ENCODE measurements at regions not wholly inside any gene's neighbourhood (a gene's known extent, or its start where the extent isn't known, plus 50 kb on each side); places are given as distances from the start of the nearest gene placed in this dataset.
"Not testable (repeated sequence)": the region's sequence is repeated elsewhere in the genome, so short reads cannot be mapped to it uniquely, and the experiment has no call there.

DNA sequence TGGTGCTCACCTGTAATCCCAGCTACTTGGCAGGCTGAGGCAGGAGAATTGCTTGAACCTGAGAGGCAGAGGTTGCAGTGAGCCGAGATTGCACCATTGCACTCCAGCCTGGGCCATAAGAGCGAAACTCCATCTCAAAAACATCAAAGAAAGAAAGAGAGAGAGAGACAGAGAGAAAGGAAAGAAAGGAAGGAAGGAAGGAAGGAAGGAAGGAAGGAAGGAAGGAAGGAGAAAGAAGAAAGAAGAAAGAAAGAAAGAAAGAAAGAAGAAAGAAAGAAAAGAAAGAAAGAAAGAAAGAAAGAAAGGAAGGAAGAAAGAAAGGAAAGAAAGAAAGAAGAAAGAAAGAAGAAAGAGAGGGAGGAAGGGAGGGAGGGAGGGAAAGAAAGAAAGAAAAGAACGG, 69.4 kb upstream of the SLC25A33 start:
- DNase-seq, result not testable (repeated sequence)

DNA sequence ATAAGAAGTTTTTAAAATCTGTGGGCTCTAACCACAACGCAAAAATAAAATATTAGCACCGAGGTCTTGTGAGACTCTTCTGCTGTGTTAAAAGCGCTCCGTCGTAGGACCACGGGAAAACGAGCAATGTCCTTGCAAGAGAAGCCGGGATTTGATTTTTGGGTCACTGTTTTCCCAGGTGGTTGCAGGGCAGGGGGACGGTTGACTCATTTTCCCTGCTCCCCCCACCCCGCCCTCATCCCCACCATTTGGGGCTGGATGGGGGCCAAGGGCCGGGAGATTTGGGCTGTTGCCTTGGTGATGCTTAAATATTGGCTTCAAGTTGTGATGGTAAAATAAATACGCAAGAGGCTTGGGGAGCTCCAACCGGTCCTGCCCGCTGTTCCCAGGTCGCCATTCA, 67.6 kb upstream of the SLC25A33 start:
- DNase-seq, result no peak

DNA sequence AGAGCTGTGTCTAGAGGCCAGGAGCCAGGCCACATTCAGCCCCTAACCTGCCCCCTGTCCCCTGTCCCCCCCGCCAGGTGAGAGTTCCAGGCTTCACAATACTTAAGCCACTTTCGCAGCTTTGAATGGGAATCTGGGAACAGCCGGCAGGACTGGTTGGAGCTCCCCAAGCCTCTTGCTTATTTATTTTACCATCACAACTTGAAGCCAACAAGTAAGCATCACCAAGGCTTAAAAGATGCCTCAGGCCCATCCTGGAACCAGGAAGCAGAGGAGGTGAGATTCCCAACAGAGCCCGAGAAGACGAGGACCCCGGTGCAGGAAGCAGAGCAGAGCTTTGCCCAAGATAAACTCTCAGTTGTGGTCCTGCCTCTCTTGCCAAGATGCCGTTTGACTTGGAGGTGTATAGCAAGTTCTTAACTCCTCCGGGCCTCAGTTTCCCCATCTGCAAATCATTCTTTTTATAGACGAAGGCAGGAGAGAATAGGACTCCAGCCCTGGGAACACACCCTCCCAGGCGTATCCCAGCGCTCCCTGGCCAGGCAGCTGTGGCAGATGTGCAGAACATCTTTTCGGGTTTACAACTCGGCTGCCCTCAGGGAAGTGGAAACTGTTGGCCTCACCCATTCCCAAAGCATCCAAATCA, 66.8 kb upstream of the SLC25A33 start:
- DNase-seq, result no peak

DNA sequence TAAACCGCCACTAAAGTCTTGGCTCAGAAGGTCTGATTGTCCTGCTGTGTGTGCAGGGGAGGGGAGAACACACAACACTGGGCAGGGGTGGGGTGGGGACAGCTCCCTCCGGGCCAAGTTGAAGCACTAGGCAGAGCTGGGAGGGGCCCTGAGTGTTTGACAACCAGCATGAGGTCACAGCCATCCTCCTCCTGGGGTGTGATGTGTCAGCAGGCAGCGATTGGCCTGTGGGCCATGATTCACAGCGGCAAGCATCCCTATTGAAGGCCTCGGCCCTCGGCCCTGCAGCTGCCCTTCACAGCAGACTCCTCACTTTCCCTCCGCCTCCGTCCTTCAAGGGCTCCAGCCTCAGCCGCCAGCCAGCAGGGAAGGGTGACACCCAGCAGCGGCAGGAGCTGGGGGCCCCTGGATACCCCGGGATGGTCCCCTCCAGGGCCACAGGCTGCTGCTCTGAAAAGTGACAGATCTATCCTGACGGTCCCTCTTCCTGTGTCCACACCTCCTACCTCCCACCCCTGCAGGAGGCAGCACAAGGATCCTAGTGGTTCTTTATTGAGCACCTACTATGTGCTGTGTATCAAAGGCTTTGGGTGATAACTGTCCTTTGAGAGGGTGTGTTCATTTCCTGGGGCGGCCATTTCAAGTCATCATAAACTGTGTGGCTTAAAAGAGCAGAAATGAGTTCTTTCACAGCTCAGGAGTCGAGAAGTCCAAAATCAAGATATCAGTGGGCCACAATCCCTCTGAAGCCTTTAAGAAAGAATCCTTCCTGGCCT, 66.0 kb upstream of the SLC25A33 start:
- DNase-seq, result peak; percentile 76

DNA sequence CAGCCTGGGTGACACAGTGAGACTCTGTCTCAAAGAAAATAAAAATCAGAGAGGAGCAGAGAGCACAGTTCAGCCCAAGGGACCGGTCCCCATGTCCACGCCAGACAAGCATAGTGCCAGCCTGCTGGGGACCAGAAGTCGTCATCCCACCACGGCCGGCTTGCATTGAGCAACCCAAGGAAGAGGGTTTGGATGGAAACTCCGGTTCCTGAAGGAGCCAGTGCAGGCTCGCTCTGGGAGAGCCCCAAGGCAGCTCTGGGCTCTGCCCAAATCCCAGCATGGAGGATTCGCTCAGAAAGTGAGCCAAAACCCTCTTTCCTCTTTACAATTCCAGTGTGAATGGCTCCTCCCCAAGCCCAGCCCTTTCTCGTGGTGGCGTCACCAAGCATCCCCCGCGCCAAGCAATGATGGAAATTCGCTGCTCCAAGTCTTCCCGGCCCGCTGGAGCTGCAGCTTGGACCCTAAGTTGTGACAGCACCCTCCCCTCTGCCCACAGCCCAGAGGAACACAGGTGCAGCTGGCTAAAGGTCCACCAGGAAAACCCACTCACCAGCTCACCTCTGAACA, 64.1 kb upstream of the SLC25A33 start:
- DNase-seq, result no peak

DNA sequence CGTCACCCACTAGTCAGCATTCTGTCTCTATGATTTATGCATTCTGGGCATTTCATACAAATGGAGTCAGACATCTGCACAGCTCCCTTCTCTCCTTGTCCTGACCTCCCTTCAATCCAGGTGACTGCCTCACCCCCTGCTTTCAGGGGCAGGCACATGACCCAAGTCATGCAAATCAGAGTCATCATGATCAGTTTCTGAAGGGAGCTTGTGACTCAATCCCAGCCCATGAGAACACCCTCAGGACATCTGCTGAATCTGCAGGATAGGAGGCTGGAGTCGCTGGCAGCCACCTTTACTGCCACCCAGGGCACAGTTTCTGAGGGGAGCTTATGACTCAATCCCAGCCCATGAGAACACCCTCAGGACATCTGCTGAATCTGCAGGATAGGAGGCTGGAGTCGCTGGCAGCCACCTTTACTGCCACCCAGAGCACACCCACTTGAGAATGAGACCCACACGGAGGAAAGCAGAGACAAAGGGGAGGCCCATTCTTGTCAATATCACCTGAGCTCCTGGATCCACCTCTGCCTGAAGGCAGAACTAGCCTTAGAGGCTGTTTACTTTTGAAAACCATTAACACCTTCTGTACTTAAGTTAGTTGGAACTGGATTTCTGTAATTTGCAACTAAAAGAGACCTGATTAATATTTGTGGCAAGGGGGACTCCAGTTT, 62.3 kb upstream of the SLC25A33 start:
- DNase-seq, result no peak

DNA sequence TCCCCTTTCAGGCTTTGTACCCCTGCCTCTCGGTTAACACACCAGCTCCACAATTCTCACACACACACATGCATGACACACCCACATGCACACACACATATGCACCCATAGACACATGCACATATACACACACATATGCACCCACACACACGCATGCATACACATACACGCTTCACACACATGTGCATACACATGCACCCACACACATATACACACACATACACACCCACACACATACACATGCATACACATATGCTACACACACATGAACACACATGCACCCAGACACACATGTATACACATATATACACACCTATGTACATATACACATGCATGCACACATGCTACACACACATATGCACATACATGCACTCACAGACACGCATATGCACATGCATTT, 61.7 kb upstream of the SLC25A33 start:
- no peak for DNase-seq

DNA sequence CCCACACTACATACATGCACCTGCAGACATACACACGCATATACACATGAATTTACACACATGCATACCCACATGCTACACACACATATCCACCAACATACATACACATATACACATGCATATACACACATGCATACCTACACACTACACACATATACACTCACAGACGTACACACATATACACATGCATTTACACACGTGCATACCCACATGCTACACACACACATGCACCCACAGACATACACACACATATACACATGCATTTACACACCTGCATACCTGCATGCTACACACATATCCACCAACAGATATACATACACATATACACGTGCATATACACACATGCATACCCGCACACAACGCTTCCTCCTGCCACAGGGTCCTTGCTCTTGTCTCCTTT, 61.2 kb upstream of the SLC25A33 start:
- DNase-seq, result no peak

DNA sequence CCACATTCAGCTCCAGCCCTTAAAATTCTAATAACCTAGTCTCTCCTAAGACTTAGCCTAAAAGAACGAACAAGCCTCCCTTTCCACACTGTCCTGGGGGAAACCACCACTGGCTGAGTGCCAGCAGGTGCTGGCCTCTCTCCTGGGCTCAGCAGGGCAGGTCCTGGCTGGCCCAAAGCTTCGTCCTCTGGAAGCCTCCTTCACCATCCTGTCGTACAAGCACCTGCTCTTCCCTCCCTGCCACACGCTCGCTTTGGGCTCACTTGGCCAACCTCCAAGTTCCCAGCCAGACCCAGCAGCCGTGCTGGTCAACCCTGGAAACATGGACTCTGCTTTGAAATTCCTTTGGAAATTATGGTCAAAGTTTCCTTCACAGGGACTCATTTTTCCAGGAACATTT, 58.2 kb upstream of the SLC25A33 start:
- peak; percentile 7 for DNase-seq

DNA sequence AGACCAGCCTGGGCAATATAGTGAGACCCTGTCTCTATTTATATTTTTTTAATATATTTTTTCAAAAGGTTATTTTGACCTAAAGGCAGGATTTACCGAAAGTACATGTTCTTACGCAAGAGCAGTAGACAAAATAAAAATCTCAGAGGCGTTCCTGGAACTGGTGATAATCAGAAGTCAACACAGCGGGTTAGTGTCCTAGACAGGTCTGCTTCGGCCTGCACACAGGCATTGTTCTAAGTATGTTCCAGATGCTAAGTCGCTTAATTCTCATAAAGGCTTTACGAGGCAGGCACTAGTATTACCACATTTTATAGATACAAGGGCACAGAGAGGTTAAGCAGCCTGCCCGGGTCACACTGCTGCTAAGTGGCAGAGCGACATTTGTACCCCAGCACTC, 56.9 kb upstream of the SLC25A33 start:
- no peak for DNase-seq

DNA sequence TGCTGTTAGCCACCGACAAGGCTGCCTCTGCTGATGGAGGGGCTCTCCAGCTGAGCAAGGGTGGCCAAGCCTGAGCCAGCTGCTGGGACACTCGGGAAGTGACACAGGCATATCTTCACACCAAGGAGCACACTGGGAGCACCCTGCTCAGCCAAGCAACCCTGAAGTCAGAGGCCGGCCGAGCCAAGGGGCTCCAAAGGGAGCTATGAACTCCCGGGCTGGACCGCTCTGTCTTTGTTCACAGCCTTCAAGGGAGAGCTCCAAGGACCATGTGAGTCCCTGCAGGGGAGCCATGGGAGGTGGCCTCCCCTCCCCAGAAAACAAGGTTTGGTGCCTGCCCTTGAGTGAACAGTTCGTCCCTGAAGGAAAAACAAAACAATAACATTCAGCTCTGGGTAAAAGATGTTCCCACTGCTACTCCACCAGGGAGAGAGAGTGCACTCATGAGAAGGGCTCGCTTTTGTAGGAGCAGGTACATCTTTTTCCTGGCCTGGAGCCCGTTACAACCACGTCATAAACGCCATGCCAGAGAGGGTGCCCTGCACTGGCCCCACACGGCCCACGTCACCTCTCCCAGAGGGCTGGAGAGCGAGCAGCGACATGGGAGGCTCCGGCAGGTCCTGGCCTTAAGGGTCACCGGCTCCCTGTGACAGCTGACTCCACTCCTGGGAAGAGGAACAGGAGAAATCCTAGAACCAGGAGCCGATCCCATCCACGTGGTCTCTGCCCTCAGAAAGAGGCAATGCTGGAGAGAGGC, 56.3 kb upstream of the SLC25A33 start:
- DNase-seq, result no peak

DNA sequence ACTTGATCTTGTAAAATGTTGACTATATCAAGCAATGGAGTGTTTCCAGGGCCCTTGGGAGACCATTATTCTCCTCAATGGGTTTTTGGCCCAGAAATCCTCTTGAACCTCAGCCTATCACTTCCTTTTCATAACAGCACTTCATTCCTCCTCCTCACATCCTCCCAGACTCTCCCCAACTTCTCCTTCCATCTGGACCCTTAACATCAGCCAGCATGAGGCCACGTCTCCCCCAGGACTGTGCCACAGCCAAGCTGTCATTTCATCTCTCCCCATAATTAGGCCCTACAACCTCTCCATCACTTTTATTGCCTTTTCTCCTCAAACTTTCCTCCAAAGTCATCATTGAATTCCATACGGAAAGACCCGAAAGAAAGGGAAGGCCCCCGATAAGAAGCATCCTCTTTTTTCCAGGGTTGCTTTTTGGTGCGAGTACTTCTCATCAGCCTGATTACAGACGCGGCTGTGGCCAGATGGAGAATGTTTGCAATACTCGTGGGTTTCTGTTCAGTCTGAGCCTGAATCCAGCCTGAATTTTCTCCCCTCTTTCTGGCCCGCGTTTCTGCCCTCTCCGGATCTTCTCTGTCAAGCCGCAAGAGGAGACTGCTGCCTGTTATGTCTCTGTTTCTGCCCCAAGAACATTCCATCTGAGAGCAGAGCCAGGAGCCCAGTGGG, 52.7 kb upstream of the SLC25A33 start:
- DNase-seq, result no peak
